ENCODE measurements at regions not wholly inside any gene's neighbourhood (a gene's known extent, or its start where the extent isn't known, plus 50 kb on each side); places are given as distances from the start of the nearest gene placed in this dataset.

- TF ChIP-seq CTCF (conservative IDR thresholded peaks at IDR 0.05) (no peak), ZFX (IDR thresholded peaks at IDR 0.05) (no peak)
- H3K27ac ChIP-seq = no peak overlapping the region
Observed at GRCh38 chr6:154908723-154909122, 86.4 kb upstream of the TIAM2 start.

GRCh38 chr6:154909311-154909710, 85.8 kb upstream of the TIAM2 start:
- TF ChIP-seq CTCF (conservative IDR thresholded peaks at IDR 0.05) (no peak), ZFX (IDR thresholded peaks at IDR 0.05) (no peak)
- H3K27ac ChIP-seq = no peak overlapping the region

GRCh38 chr6:154909821-154910220, 85.3 kb upstream of the TIAM2 start:
- TF ChIP-seq ZFX (IDR thresholded peaks at IDR 0.05) (no peak), CTCF (conservative IDR thresholded peaks at IDR 0.05) (no peak)
- H3K27ac ChIP-seq = no peak overlapping the region

GRCh38 chr6:154914288-154914687, 80.8 kb upstream of the TIAM2 start:
- H3K27ac ChIP-seq = no peak overlapping the region
- no peak for TF ChIP-seq CTCF (conservative IDR thresholded peaks at IDR 0.05)
- TF ChIP-seq ZFX (IDR thresholded peaks at IDR 0.05) = no peak

- H3K27ac ChIP-seq = no peak overlapping the region
- TF ChIP-seq CTCF (conservative IDR thresholded peaks at IDR 0.05) (no peak), ZFX (IDR thresholded peaks at IDR 0.05) (no peak)
Observed at GRCh38 chr6:154916857-154917256, 78.3 kb upstream of the TIAM2 start.

GRCh38 chr6:154917941-154918340, 77.2 kb upstream of the TIAM2 start:
- no peak overlapping the region for H3K27ac ChIP-seq
- TF ChIP-seq ZFX (IDR thresholded peaks at IDR 0.05) (no peak), CTCF (conservative IDR thresholded peaks at IDR 0.05) (no peak)

- TF ChIP-seq ZFX (IDR thresholded peaks at IDR 0.05) (no peak), CTCF (conservative IDR thresholded peaks at IDR 0.05) (no peak)
Observed at GRCh38 chr6:154919806-154920205, 75.3 kb upstream of the TIAM2 start.

More at GRCh38 chr6:154919806-154920205, 75.3 kb upstream of the TIAM2 start:
- H3K27ac ChIP-seq = no peak overlapping the region

Measured in C4-2B (cell line).